H1 (cell line): ENCODE measurements at regions not wholly inside any gene's neighbourhood (a gene's known extent, or its start where the extent isn't known, plus 50 kb on each side); places are given as distances from the start of the nearest gene placed in this dataset.

ENCODE experiments used
- CTCF ChIA-PET: fragments of 300-600 bp; sonication (Branson Sonifier 250); formaldehyde crosslinking; loops from one replicate; lab custom pipeline; 2021; ENCODE audit not compliant: partially characterized antibody; lab: Charles Lee
- POLR2A ChIA-PET: fragments of 300-600 bp; sonication (Branson Sonifier 250); formaldehyde crosslinking; loops from one replicate; lab custom pipeline; 2021; ENCODE audit warnings: inconsistent platforms; ENCODE audit not compliant: partially characterized antibody; lab: Charles Lee
- DNase-seq, 2 experiments: peaks; one replicate each; pipeline versions ENCODE4 v3.0.0 to v3.0.0-alpha.2; 2010 to 2022; ENCODE audit warnings: low spot score in 2 of 2, low read depth in 1 of 2, mixed read lengths in 1 of 2
- FAIRE-seq: peaks from 2 replicates; lab custom pipeline; 2011; peaks lifted over from hg19 to GRCh38; lab: Jason Lieb, UNC
- H2AFZ ChIP-seq: 2 replicates; pipeline ENCODE4 v1.8.1; 2012; ENCODE audit warnings: low read length, inconsistent platforms
- H2AK5ac ChIP-seq: 2 replicates; pipeline ENCODE4 v1.6.1; 2013; ENCODE audit warnings: low read depth, low read length
- H2BK120ac ChIP-seq: replicated peaks from 2 replicates; pipeline ENCODE3; 2013; ENCODE audit warnings: low read depth, low read length, inconsistent platforms
- H2BK12ac ChIP-seq: 2 replicates; pipeline ENCODE4 v1.6.1; 2013; ENCODE audit warnings: low read depth, low read length
- H2BK15ac ChIP-seq: 2 replicates; pipeline ENCODE4 v1.6.1; 2013; ENCODE audit warnings: low read length
- H2BK20ac ChIP-seq: 2 replicates; pipeline ENCODE4 v1.6.1; 2013; ENCODE audit warnings: low read length
- H2BK5ac ChIP-seq: 2 replicates; pipeline ENCODE4 v1.6.1; 2013; ENCODE audit warnings: low read depth, low read length
- H3K14ac ChIP-seq: 2 replicates; pipeline ENCODE4 v1.6.1; 2013; ENCODE audit warnings: inconsistent platforms; ENCODE audit not compliant: insufficient read length
- H3K18ac ChIP-seq: 2 replicates; pipeline ENCODE4 v1.6.1; 2013; ENCODE audit warnings: low read length; ENCODE audit errors: extremely low read depth
- H3K23ac ChIP-seq: 2 replicates; pipeline ENCODE4 v1.6.1; 2013; ENCODE audit warnings: inconsistent platforms; ENCODE audit not compliant: insufficient read length
- H3K23me2 ChIP-seq: 2 replicates; pipeline ENCODE4 v1.6.1; 2013; ENCODE audit warnings: low read depth, low read length
- H3K27ac ChIP-seq: 2 replicates; pipeline ENCODE4 v1.6.1; 2011; ENCODE audit warnings: low read depth, low read length, inconsistent platforms
- H3K27me3 ChIP-seq, 4 experiments: replicated peaks in 1 of 4; 1 replicate in 1 of 4; 2 replicates in 3 of 4; pipeline versions ENCODE4 v1.6.1 to v1.8.1; 2011 to 2013; ENCODE audit warnings: low read length in 3 of 4, mild to moderate bottlenecking in 3 of 4, inconsistent platforms in 2 of 4, mixed read lengths in 2 of 4, moderate library complexity in 1 of 4; ENCODE audit not compliant: control insufficient read depth in 3 of 4, insufficient read depth in 3 of 4; ENCODE audit errors: extremely low read depth in 1 of 4
- H3K36me3 ChIP-seq, 4 experiments: 2 replicates each; pipeline versions ENCODE4 v1.6.1 to v1.8.1; 2011 to 2013; ENCODE audit warnings: mild to moderate bottlenecking in 4 of 4, low read length in 3 of 4, moderate library complexity in 2 of 4, control low read depth in 1 of 4, inconsistent platforms in 1 of 4; ENCODE audit not compliant: insufficient read depth in 4 of 4, control insufficient read depth in 2 of 4
- H3K4ac ChIP-seq: replicated peaks from 2 replicates; pipeline ENCODE3; 2013; ENCODE audit warnings: low read length, low read depth, mixed read lengths, inconsistent platforms; ENCODE audit not compliant: insufficient read length
- H3K4me1 ChIP-seq, 4 experiments: replicated peaks in 1 of 4; 1 replicate in 1 of 4; 2 replicates in 3 of 4; pipeline versions ENCODE4 v1.6.1 to v1.8.1; 2011 to 2013; ENCODE audit warnings: low read length in 3 of 4, inconsistent platforms in 2 of 4, mixed read lengths in 1 of 4; ENCODE audit not compliant: insufficient read depth in 4 of 4, control insufficient read depth in 3 of 4
- H3K4me2 ChIP-seq, 2 experiments: 2 replicates each; pipeline versions ENCODE4 v1.6.1 to v1.8.1; 2011 to 2013; ENCODE audit warnings: low read depth in 2 of 2, low read length in 2 of 2, control low read depth in 1 of 2, inconsistent platforms in 1 of 2, mild to moderate bottlenecking in 1 of 2; ENCODE audit not compliant: insufficient read depth in 1 of 2
- H3K4me3 ChIP-seq, 4 experiments: fragments of 200-600, 300-600 bp in 1 of 4; sonication (generic), shearing (Covaris generic), sonication (Bioruptor Twin) in 1 of 4; 2 replicates each; pipeline versions ENCODE4 v1.5.1 to v1.8.1; 2011 to 2016; ENCODE audit warnings: low read length in 4 of 4, low read depth in 3 of 4, control low read depth in 2 of 4, inconsistent platforms in 2 of 4, mild to moderate bottlenecking in 2 of 4, mixed read lengths in 1 of 4, moderate library complexity in 1 of 4; ENCODE audit not compliant: insufficient read depth in 2 of 4; ENCODE audit errors: extremely low read depth in 1 of 4
- H3K56ac ChIP-seq: replicated peaks from 2 replicates; pipeline ENCODE3; 2013; ENCODE audit warnings: low read depth, mild to moderate bottlenecking, mixed read lengths, low read length, inconsistent platforms; ENCODE audit not compliant: insufficient read length
- H3K79me1 ChIP-seq: 2 replicates; pipeline ENCODE4 v1.6.1; 2013; ENCODE audit warnings: low read depth, low read length, control low read depth
- H3K79me2 ChIP-seq, 2 experiments: 2 replicates each; pipeline versions ENCODE4 v1.6.1 to v1.8.1; 2012 to 2013; ENCODE audit warnings: low read length in 2 of 2, mild to moderate bottlenecking in 2 of 2, inconsistent platforms in 1 of 2; ENCODE audit not compliant: insufficient read depth in 2 of 2, control insufficient read depth in 1 of 2
- H3K9ac ChIP-seq, 4 experiments: replicated peaks in 1 of 4; 1 replicate in 1 of 4; 2 replicates in 3 of 4; pipeline versions ENCODE4 v1.6.1 to v1.8.1; 2011 to 2013; ENCODE audit warnings: low read depth in 3 of 4, low read length in 3 of 4, control low read depth in 2 of 4, mild to moderate bottlenecking in 2 of 4, moderate library complexity in 2 of 4, inconsistent platforms in 1 of 4; ENCODE audit errors: extremely low read depth in 1 of 4
- H3K9me3 ChIP-seq, 2 experiments: 2 replicates each; pipeline versions ENCODE4 v1.6.1 to v1.8.1; 2012 to 2013; ENCODE audit warnings: mild to moderate bottlenecking in 2 of 2, moderate library complexity in 2 of 2, control low read depth in 1 of 2, inconsistent platforms in 1 of 2, low read depth in 1 of 2, low read length in 1 of 2, mixed read lengths in 1 of 2; ENCODE audit not compliant: insufficient read depth in 2 of 2
- H4K20me1 ChIP-seq, 2 experiments: replicated peaks in 1 of 2; 2 replicates each; pipeline versions ENCODE3 to v1.8.1; 2011 to 2013; ENCODE audit warnings: inconsistent platforms in 2 of 2, low read length in 2 of 2, mild to moderate bottlenecking in 1 of 2; ENCODE audit not compliant: insufficient read depth in 2 of 2, control insufficient read depth in 1 of 2
- H4K5ac ChIP-seq: 2 replicates; pipeline ENCODE4 v1.6.1; 2013; ENCODE audit warnings: low read length, low read depth, mixed read lengths, inconsistent platforms; ENCODE audit not compliant: insufficient read length
- H4K8ac ChIP-seq: 2 replicates; pipeline ENCODE4 v1.8.0; 2013; ENCODE audit warnings: mild to moderate bottlenecking, moderate library complexity, low read length, inconsistent platforms; ENCODE audit not compliant: insufficient read depth; ENCODE audit errors: extremely low read depth
- H4K91ac ChIP-seq: replicated peaks from 2 replicates; pipeline ENCODE3; 2013; ENCODE audit warnings: low read length, mixed read lengths, inconsistent platforms; ENCODE audit not compliant: insufficient read length
- BACH1 ChIP-seq: IDR thresholded peaks from 2 replicates; pipeline ENCODE4 v1.6.1; 2012; ENCODE audit warnings: low read length, improper control_type of control experiment
- CHD1 ChIP-seq: IDR thresholded peaks from 2 replicates; pipeline ENCODE4 v1.6.1; 2012; ENCODE audit warnings: low read depth, low read length, improper control_type of control experiment
- CTBP2 ChIP-seq: IDR thresholded peaks from 2 replicates; pipeline ENCODE4 v1.7.0; 2011; ENCODE audit warnings: borderline replicate concordance, mild to moderate bottlenecking, moderate library complexity, mixed read lengths, low read length; ENCODE audit not compliant: insufficient read depth, insufficient read length
- EZH2 ChIP-seq: fragments of 200-600 bp; sonication (generic); IDR thresholded peaks from 2 replicates; pipeline ENCODE4 v1.7.1; 2012; ENCODE audit warnings: low read depth, mild to moderate bottlenecking, moderate library complexity, low read length, inconsistent platforms; ENCODE audit not compliant: severe bottlenecking
- GABPA ChIP-seq: IDR thresholded peaks from 2 replicates; pipeline ENCODE4 v1.6.1; 2011; ENCODE audit warnings: mild to moderate bottlenecking, low read length, moderate library complexity, borderline replicate concordance; ENCODE audit not compliant: insufficient read depth
- KDM5A ChIP-seq: fragments of 200-600 bp; IDR thresholded peaks from 2 replicates; pipeline ENCODE4 v1.7.1; 2012; ENCODE audit warnings: mild to moderate bottlenecking, low read length, inconsistent platforms, mixed read lengths
- PHF8 ChIP-seq: fragments of 200-600 bp; sonication (generic); conservative IDR thresholded peaks from 2 replicates; pipeline ENCODE4 v1.7.1; 2012; ENCODE audit warnings: low read depth, mild to moderate bottlenecking, inconsistent platforms, low read length, moderate library complexity
- RBBP5 ChIP-seq: IDR thresholded peaks from 2 replicates; pipeline ENCODE4 v1.7.1; 2012; ENCODE audit warnings: low read depth, mild to moderate bottlenecking, inconsistent platforms, low read length, moderate library complexity, borderline replicate concordance
- SIN3A ChIP-seq, 2 experiments: IDR thresholded peaks in 1 of 2; conservative IDR thresholded peaks in 1 of 2; 2 replicates each; pipeline ENCODE4 v1.6.1; 2011 to 2012; ENCODE audit warnings: low read length in 2 of 2, improper control_type of control experiment in 1 of 2, low read depth in 1 of 2, mild to moderate bottlenecking in 1 of 2
- SRF ChIP-seq: IDR thresholded peaks from 2 replicates; pipeline ENCODE4 v1.6.1; 2011; ENCODE audit warnings: mild to moderate bottlenecking, low read depth, low read length, moderate library complexity
- SUZ12 ChIP-seq: fragments of 200-600 bp; sonication (generic); IDR thresholded peaks from 2 replicates; pipeline ENCODE4 v1.6.1; 2012; ENCODE audit warnings: mild to moderate bottlenecking, inconsistent platforms, low read length, moderate library complexity, mixed read lengths
- TAF1 ChIP-seq: IDR thresholded peaks from 2 replicates; pipeline ENCODE4 v1.6.1; 2011; ENCODE audit warnings: mild to moderate bottlenecking, low read depth, low read length
- TCF12 ChIP-seq: IDR thresholded peaks from 2 replicates; pipeline ENCODE4 v1.6.1; 2011; ENCODE audit warnings: low read depth, mild to moderate bottlenecking, low read length
- USF2 ChIP-seq: IDR thresholded peaks from 2 replicates; pipeline ENCODE4 v1.6.1; 2011; ENCODE audit warnings: low read length, improper control_type of control experiment
- WGBS, 2 experiments: shearing (Covaris generic) in 1 of 2; methylation state at CpG; one replicate each; pipeline versions ENCODE4 v1.1.6 to v1.1.7; 2013 to 2015; ENCODE audit warnings: low lambda C conversion rate in 2 of 2, mixed read lengths in 2 of 2, inconsistent platforms in 1 of 2, low coverage in 1 of 2, missing lambda C conversion rate in 1 of 2; ENCODE audit not compliant: insufficient replicate concordance in 2 of 2, insufficient coverage in 1 of 2, insufficient read length in 1 of 2; ENCODE audit errors: extremely low coverage in 1 of 2, missing lambda C conversion rate in 1 of 2; 5-methylcytosine and 5-hydroxymethylcytosine counted together

GRCh38 chr18:45218436-45218835, 396.8 kb upstream of the SLC14A2 start:
- FAIRE-seq (no peak), DNase-seq (no peak)
- no peak overlapping the region for H3K9ac ChIP-seq
- H2BK120ac ChIP-seq: no peak overlapping the region
- H2BK15ac ChIP-seq: no peak overlapping the region
- H3K9me3 ChIP-seq: no peaks in the 10 kb centered on the region
- 93% methylated on average over 6 of the region's 6 CpGs; no CpG with 5 or more reads in 1 of the 2 experiments for WGBS, 2 experiments
- no peaks in the 10 kb centered on the region for H3K36me3 ChIP-seq
- no peak overlapping the region for H3K14ac ChIP-seq
- no peak overlapping the region for H3K4ac ChIP-seq
- H4K8ac ChIP-seq: no peak overlapping the region
- no peak overlapping the region for H3K4me3 ChIP-seq
- no peaks in the 10 kb centered on the region for H3K27me3 ChIP-seq
- H3K4me1 ChIP-seq: no peaks in the 10 kb centered on the region
- no peak overlapping the region for H3K4me2 ChIP-seq
- no peak overlapping the region for H2BK20ac ChIP-seq
- POLR2A ChIA-PET: no interaction called here
- H2BK12ac ChIP-seq: no peak overlapping the region
- no peak overlapping the region for H4K5ac ChIP-seq
- no peak overlapping the region for H3K56ac ChIP-seq
- CTCF ChIA-PET: interaction anchor here (0.6 to 1.7 kb wide), 5 partner anchors 118 to 639 kb away, joined by 3 to 7 read pairs (median 3); no protein-coding TSS in a partner anchor
- H3K79me1 ChIP-seq: no peaks in the 10 kb centered on the region
- no peak overlapping the region for H3K23ac ChIP-seq
- H2BK5ac ChIP-seq: no peak overlapping the region
- H2AK5ac ChIP-seq: no peak overlapping the region
- no peaks in the 10 kb centered on the region for H3K23me2 ChIP-seq
- no peak overlapping the region for H4K91ac ChIP-seq
- H3K79me2 ChIP-seq: no peaks in the 10 kb centered on the region
- H3K18ac ChIP-seq: no peak overlapping the region
- no peaks in the 10 kb centered on the region for H4K20me1 ChIP-seq
- H3K27ac ChIP-seq: no peak overlapping the region
- H2AFZ ChIP-seq: no peak overlapping the region
- TF ChIP-seq RBBP5 (no peak), CTBP2 (no peak), BACH1 (no peak), SUZ12 (no peak), KDM5A (no peak), USF2 (no peak), GABPA (no peak), SIN3A (conservative IDR thresholded peaks at IDR 0.05 in 1 of 2, IDR thresholded peaks at IDR 0.05 in 1 of 2; ENCODE audit: low read depth in 1 of 2, low read length in 2 of 2) (no peak), TCF12 (no peak), CHD1 (no peak), EZH2 (no peak), PHF8 (no peak), SRF (no peak), TAF1 (no peak)
